ENCODE measurements at regions not wholly inside any gene's neighbourhood (a gene's known extent, or its start where the extent isn't known, plus 50 kb on each side); places are given as distances from the start of the nearest gene placed in this dataset.
A peak's percentile ranks its signal among the peaks of the same experiment; 100 is the strongest.

DNA sequence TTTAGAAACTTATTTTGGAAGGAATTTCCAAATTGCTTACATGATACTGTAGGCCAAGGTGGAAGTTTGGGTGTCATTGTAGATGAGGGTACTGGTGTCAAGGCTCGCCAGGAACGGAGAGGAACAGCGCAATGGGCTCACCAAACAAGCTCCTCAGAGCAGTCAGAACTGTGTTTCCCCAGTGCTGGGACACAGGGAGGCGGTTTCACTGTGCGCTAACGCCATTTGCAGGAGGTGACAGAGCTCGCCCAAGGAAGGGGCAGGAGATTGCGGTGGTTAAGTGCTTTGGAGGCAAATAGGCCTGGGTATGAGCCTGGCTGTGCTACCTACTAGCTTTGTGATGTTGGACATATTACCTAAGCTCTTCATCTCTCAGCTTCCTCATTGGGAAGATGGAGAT is 57.3 kb downstream of the HHEX start:
- CTCF ChIA-PET, result interaction anchor here (0.6 to 0.8 kb wide), 2 partner anchors 172 to 246 kb away, joined by 3 read pairs; no protein-coding TSS in a partner anchor
- Mint-ChIP-seq H3K4me3 (no peak overlapping the region), H3K4me1 (peaks cover 23% of the 10 kb centered on the region), H3K9me3 (ENCODE audit: low read depth) (no peaks in the 10 kb centered on the region), H3K27me3 (peaks cover 27% of the 10 kb centered on the region), H3K27ac (no peak overlapping the region), H3K36me3 (no peaks in the 10 kb centered on the region)
- DNase-seq (no peak), ATAC-seq (no peak)

DNA sequence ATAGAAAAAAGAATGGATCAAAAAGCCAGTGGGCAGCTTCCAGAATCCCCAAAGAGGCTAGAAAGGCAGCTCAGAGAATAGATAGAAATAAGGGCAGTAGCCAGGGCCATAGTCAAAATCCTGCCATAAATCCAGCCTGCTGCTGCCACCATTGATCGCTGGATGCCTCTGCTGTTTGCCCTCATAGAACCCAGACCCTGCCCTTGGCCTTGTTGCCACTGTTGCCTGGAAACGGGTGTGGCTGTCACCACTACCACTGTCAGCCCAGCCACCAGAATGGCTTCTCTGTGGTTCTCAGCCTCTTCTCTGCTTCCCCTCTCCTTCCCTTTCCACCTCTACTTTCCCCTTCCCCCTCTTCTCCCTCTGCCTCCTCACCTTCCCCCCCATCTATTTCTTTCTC is 57.8 kb downstream of the HHEX start:
- Mint-ChIP-seq H3K36me3 (no peaks in the 10 kb centered on the region), H3K9me3 (ENCODE audit: low read depth) (no peaks in the 10 kb centered on the region), H3K27me3 (peaks cover 27% of the 10 kb centered on the region), H3K4me3 (no peak overlapping the region), H3K27ac (peak overlapping the region; percentile 15), H3K4me1 (peaks cover 19% of the 10 kb centered on the region)
- ATAC-seq (peak; percentile 79), DNase-seq (peak; percentile 71)
- CTCF ChIA-PET, result interaction anchor here (0.6 to 0.8 kb wide), 2 partner anchors 119 to 172 kb away, joined by 3 to 4 read pairs; no protein-coding TSS in a partner anchor

DNA sequence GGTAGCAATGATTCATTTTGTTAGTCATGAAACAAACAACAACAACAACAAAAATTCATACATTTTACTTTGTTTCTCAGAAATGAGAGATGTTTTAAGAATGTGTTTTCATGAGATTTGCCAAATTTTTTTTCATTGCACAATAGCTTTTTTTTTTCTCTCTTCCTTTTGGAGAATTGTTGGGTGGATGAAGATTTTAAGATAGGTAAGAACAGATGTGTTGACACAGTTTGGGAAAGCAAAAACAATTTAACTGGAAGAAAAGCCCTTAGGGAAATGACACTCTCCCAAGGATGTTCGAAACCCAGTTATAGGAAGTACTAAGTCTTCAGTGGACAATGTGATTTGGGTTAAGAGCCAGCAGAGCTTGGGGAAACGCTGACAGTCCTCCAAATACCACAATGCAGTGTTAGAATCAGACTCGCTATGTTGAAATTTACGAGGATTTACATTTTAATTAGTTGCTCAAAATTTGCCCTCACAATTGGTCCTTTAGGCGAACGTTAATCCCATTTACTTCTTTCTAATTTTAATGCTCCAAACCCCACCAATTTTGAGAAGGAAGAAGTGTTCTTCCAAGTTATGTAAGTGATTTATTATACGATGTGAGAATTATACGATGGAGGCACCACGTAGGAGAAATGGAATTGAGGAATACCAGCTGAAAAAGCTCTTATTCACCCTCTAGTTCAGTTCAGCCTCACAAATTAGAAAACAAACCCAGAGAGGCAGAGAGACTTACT is 61.2 kb downstream of the HHEX start:
- Mint-ChIP-seq H3K4me1 (peaks cover 14% of the 10 kb centered on the region), H3K27ac (no peak overlapping the region), H3K4me3 (no peak overlapping the region), H3K27me3 (peaks cover 24% of the 10 kb centered on the region), H3K9me3 (ENCODE audit: low read depth) (no peaks in the 10 kb centered on the region), H3K36me3 (no peaks in the 10 kb centered on the region)
- ATAC-seq (no peak), DNase-seq (no peak)
- CTCF ChIA-PET, result no interaction called here

DNA sequence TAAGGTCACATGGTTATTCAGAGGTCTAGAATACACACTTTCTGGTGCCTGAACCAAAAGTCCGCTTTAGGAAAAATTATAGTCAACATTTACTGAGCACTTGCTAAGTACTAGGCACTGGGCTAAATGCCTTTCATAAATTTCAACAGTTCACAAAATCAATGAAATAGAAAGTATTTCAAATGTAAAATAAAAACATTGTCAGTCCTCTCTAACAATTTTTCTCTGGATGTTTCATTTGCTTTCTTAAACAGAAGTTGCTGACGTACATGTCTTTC is 61.7 kb downstream of the HHEX start:
- ATAC-seq, result no peak
- Mint-ChIP-seq H3K9me3 (ENCODE audit: low read depth) (no peaks in the 10 kb centered on the region), H3K4me3 (no peak overlapping the region), H3K27ac (no peak overlapping the region), H3K27me3 (peaks cover 24% of the 10 kb centered on the region), H3K4me1 (peaks cover 18% of the 10 kb centered on the region), H3K36me3 (no peaks in the 10 kb centered on the region)
- CTCF ChIA-PET, result no interaction called here
- DNase-seq, result no peak

DNA sequence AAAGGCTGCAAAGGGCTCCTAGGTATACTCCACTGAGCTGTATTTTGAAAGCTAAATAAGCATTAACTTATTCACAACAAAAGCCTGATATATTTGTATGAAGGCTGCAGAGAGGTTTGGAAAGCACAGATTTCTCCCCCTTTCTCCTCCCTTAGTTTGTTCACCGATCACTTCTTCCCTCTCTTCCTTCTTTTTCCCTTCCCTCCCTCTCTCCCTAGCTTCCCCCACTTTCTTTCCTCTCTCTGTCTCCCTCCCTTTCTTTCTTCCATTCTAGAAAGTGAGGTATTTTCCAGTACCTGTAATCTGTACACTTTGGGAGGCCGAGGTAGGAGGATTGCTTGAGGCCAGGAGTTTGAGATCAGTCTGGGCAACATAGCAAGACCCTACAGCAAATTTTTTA is 62.1 kb downstream of the HHEX start:
- DNase-seq (no peak), ATAC-seq (no peak)
- H3K9me3 Mint-ChIP-seq (ENCODE audit: low read depth), result no peaks in the 10 kb centered on the region
- no peak overlapping the region for H3K4me3 Mint-ChIP-seq
- CTCF ChIA-PET, result no interaction called here
- no peaks in the 10 kb centered on the region for H3K36me3 Mint-ChIP-seq
- H3K27ac Mint-ChIP-seq, result no peak overlapping the region
- peaks cover 22% of the 10 kb centered on the region for H3K4me1 Mint-ChIP-seq
- peaks cover 24% of the 10 kb centered on the region for H3K27me3 Mint-ChIP-seq

DNA sequence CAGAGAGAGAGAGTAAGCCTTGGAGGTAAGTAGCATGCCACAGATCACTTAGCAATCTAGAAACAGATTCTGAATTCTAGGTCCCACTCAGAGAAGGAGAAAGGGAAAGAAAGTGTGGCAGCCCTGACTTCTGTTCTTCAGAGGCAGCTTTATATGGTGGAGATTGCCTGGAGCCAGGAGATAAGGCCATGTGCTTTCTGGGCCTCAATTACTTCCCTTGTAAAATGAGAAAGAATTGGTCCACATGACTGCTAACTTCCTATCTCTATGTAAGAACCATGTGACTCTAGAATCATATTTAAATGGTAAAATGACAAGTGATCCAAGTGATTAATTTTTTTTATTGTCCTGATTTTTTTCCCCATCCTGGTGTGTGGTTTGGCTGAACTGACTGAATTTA is 64.1 kb downstream of the HHEX start:
- CTCF ChIA-PET, result no interaction called here
- H3K9me3 Mint-ChIP-seq (ENCODE audit: low read depth), result no peaks in the 10 kb centered on the region
- no peak overlapping the region for H3K27ac Mint-ChIP-seq
- ATAC-seq (no peak), DNase-seq (no peak)
- peaks cover 20% of the 10 kb centered on the region for H3K27me3 Mint-ChIP-seq
- no peak overlapping the region for H3K4me3 Mint-ChIP-seq
- peaks cover 14% of the 10 kb centered on the region for H3K4me1 Mint-ChIP-seq
- no peaks in the 10 kb centered on the region for H3K36me3 Mint-ChIP-seq

DNA sequence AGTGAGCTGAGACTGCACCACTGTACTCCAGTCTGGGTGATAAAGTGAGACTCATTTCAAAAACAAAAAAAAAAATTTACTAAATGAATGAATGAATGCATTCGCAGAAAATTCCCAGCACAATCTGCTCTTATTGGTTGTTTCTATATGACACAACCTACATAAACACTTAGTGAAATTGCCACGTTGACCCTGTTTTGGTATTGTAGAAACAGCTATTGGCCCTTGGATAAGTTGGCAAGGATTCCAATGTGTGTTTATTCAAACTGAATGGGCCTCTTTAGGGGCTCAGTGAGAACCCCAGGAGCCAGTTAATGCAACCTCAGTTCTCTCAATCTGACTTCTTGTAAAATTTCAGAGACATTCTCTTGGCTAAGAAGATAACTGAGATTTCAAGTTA is 66.0 kb downstream of the HHEX start:
- no peak for ATAC-seq
- CTCF ChIA-PET, result no interaction called here
- no peaks in the 10 kb centered on the region for H3K9me3 Mint-ChIP-seq (ENCODE audit: low read depth)
- peaks cover 14% of the 10 kb centered on the region for H3K4me1 Mint-ChIP-seq
- no peak overlapping the region for H3K4me3 Mint-ChIP-seq
- no peak for DNase-seq
- no peak overlapping the region for H3K27ac Mint-ChIP-seq
- H3K27me3 Mint-ChIP-seq, result peaks cover 6% of the 10 kb centered on the region
- no peaks in the 10 kb centered on the region for H3K36me3 Mint-ChIP-seq

DNA sequence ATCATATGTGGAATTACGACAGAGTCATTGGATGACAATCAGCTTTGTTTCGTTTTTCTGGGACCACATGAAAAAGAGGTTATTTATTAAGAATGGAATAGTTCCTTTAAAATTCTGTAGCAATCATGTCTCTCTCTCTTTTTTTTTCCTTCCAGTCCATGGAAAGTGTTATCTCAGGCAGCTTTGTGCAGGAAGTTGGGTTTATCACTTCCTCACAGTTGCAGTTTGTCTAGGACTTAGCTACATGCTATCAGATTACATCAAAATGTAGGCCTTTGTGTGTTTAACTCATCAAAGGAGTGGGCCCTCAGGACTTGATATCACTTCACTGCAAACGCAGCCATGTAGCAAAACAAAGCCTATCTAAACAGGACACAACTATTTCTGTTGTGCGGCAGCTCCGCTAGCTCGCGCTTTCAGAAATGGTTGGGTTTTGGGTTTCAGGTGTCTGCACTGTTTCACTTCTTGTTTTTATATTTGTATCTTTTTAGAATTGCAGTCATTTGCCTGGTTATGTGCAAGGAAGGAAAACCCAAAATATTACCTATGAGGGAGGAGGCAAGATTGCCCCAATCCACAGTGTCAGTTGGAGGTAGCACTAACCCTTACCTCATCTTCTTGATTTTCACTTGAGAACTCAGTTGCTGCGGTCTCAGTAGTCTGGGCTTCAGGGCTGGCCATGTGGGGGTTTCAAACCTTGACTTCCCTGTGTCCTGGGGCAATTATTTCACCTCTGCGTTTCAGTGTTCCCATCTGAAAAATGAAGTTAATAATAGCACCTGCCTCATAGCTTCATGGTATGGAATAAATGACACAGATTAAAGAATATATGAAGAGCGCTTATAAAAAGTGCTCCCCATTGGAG is 66.7 kb downstream of the HHEX start:
- DNase-seq, result no peak
- peaks cover 14% of the 10 kb centered on the region for H3K4me1 Mint-ChIP-seq
- H3K4me3 Mint-ChIP-seq, result no peak overlapping the region
- CTCF ChIA-PET, result no interaction called here
- no peaks in the 10 kb centered on the region for H3K9me3 Mint-ChIP-seq (ENCODE audit: low read depth)
- ATAC-seq, result no peak
- no peaks in the 10 kb centered on the region for H3K27me3 Mint-ChIP-seq
- no peaks in the 10 kb centered on the region for H3K36me3 Mint-ChIP-seq
- H3K27ac Mint-ChIP-seq, result no peak overlapping the region

DNA sequence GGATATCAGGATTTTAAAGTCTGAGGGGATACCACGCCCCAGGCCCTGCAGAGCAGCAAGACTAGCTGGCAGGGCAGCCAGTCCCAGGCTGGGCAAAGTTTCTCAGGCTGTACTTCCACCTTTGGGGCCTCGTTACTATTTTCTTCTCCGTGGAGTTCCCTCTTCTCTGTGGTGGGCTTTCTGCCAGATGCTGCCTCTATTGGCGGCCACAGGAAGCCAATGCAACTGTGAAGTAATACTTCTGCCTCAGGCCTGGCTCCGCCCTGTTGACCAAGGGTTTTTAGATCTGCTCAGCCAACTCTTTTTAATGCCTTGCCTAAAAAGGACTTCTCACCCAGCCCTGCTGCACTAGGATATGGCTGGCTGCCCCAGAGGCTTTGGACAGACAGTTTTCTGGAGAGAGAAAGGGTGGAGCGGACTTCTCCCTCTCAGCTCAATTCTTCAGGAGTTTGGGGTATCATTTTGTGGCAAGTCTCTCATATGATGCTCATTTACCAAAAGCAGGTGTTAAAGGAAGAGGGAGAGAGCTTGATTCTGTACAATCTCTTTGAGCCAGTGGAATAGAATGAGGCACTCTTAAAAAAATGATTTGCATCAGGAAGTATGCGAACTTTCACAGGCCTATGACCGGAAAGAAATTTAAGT is 67.4 kb downstream of the HHEX start:
- ATAC-seq, result no peak
- CTCF ChIA-PET, result no interaction called here
- H3K27me3 Mint-ChIP-seq, result peaks cover 5% of the 10 kb centered on the region

DNA sequence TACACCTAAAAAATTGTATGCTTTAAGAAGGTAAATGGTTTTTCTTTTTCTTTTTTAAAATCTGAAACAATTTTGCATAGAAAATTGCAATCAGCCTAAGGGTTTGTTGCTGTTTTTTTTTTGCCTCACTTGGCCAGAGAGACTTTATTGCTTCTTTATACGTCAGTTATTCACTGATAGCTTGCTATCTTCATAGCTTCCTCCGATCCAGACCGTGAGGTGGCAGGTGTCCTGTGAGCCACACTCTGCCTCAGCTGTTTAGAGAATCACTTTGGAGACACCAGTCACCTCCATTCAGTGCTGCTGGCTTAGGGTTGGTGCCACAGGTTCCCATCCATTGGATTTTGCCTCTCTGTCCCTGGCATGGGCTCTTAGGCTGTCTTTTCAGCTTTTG is 68.0 kb downstream of the HHEX start:
- ATAC-seq (no peak), DNase-seq (no peak)
- Mint-ChIP-seq H3K27ac (no peak overlapping the region), H3K36me3 (no peaks in the 10 kb centered on the region), H3K4me1 (peaks cover 14% of the 10 kb centered on the region), H3K27me3 (peaks cover 5% of the 10 kb centered on the region), H3K9me3 (ENCODE audit: low read depth) (no peaks in the 10 kb centered on the region), H3K4me3 (no peak overlapping the region)
- CTCF ChIA-PET, result no interaction called here

More for the DNA sequence above, 67.4 kb downstream of the HHEX start:
- no peaks in the 10 kb centered on the region for H3K36me3 Mint-ChIP-seq
- DNase-seq, result no peak
- no peaks in the 10 kb centered on the region for H3K9me3 Mint-ChIP-seq (ENCODE audit: low read depth)
- H3K4me3 Mint-ChIP-seq, result no peak overlapping the region
- H3K27ac Mint-ChIP-seq, result no peak overlapping the region
- peaks cover 14% of the 10 kb centered on the region for H3K4me1 Mint-ChIP-seq

DNA sequence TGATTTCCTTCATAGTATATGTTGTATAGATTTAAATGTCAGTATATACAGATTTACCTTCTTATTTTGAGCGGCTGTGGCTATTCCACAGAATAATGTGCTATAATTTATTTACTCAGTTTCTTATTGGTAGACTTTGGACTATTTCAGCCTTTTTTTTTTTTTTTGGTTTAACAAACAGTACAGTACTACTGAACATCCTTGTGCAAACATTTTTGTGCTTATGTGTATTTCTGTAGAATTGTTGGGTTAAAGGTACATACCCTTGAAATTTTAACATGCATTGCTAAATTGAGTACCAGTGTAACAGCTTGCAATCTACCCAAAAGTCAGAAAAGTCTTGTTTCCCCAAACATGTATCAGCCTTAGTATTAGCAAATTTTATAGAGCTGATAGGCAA is 68.8 kb downstream of the HHEX start:
- H3K9me3 Mint-ChIP-seq (ENCODE audit: low read depth), result no peaks in the 10 kb centered on the region
- H3K4me1 Mint-ChIP-seq, result peaks cover 14% of the 10 kb centered on the region
- no peaks in the 10 kb centered on the region for H3K36me3 Mint-ChIP-seq
- peaks cover 7% of the 10 kb centered on the region for H3K27me3 Mint-ChIP-seq
- CTCF ChIA-PET, result no interaction called here
- DNase-seq, result no peak
- no peak overlapping the region for H3K4me3 Mint-ChIP-seq
- ATAC-seq, result no peak
- no peak overlapping the region for H3K27ac Mint-ChIP-seq

DNA sequence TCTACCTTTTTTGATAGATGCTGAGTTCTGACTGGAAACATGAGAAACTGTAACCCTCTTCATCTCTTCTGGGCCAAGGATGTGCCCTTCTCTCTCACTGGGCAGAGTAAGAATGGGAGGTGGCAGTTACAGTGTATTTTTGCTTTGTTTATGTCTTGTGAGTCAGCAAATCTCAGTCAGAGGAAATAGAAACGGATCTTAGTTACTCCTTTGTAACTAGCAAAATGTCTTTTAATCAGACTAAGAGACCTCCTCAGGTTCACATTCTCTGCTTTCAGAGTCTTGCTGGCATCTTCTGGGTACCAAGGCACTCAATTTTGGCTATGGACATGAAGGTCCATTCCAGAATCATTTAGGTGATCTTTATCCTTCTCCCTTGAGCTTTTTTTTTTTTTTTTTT is 70.9 kb downstream of the HHEX start:
- no peaks in the 10 kb centered on the region for H3K9me3 Mint-ChIP-seq (ENCODE audit: low read depth)
- peaks cover 14% of the 10 kb centered on the region for H3K4me1 Mint-ChIP-seq
- no peak overlapping the region for H3K27ac Mint-ChIP-seq
- no peak overlapping the region for H3K4me3 Mint-ChIP-seq
- H3K36me3 Mint-ChIP-seq, result no peaks in the 10 kb centered on the region
- DNase-seq, result no peak
- CTCF ChIA-PET, result no interaction called here
- H3K27me3 Mint-ChIP-seq, result peaks cover 18% of the 10 kb centered on the region
- ATAC-seq, result no peak

DNA sequence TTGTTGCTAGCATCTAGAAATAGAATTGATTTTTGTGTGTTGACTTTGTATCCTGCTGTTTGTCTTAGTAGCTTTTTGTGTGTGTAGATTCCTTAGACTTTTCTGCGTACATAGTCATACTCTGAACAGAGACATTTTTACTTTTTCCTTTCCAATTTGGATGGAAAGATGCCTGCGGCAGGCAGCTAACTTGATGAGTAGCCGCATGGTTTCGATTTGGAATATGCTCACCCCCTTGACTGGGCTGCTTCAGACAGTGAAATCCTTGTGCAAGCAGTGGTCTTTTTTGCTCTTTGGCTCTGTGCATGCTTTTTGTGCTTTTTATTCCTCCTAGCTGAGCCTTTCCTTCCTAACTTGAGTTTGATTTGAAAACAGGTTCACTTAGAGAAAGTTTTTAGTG is 71.8 kb downstream of the HHEX start:
- CTCF ChIA-PET, result no interaction called here
- H3K4me3 Mint-ChIP-seq, result no peak overlapping the region
- H3K27ac Mint-ChIP-seq, result no peak overlapping the region

DNA sequence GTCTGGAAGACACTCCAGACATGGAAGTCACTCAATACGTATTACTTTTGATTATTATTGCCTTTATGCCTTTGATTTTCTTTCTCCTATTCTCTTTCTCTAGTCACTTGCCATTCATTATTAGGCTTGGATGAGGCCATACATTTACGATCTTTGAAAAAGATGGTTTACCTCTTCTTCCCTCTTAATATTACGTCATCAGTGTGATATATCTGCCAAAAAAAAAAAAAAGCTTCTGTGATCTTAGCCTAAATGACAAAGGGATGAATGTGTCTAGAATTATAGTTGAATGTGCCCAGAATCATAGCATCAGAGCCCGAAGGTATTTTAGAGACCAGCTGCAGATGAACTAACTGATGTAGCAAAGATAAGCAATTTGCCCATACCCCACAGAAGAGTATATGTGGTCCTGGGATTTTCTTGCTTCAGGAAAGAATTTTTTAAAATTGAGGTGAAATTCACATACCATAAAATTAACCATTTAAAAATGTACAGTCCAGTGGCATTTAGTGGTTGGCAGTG is 73.9 kb downstream of the HHEX start:
- DNase-seq (no peak), ATAC-seq (no peak)
- CTCF ChIA-PET, result no interaction called here
- no peaks in the 10 kb centered on the region for H3K36me3 Mint-ChIP-seq
- no peak overlapping the region for H3K4me3 Mint-ChIP-seq
- H3K27ac Mint-ChIP-seq, result no peak overlapping the region
- peaks cover 34% of the 10 kb centered on the region for H3K27me3 Mint-ChIP-seq
- H3K9me3 Mint-ChIP-seq (ENCODE audit: low read depth), result peaks cover 4% of the 10 kb centered on the region
- no peaks in the 10 kb centered on the region for H3K4me1 Mint-ChIP-seq

More for the DNA sequence above, 71.8 kb downstream of the HHEX start:
- ATAC-seq, result no peak
- Mint-ChIP-seq H3K4me1 (peaks cover 9% of the 10 kb centered on the region), H3K36me3 (no peaks in the 10 kb centered on the region), H3K27me3 (peaks cover 20% of the 10 kb centered on the region), H3K9me3 (ENCODE audit: low read depth) (no peaks in the 10 kb centered on the region)
- no peak for DNase-seq

Data from activated CD8-positive, alpha-beta memory T cell treated with anti-CD3 and anti-CD28 coated beads, Interleukin-2, amount 10 ng/mL, durations not matched to agents 7 days and 5 days (primary cell).